ENCODE measurements at regions not wholly inside any gene's neighbourhood (a gene's known extent, or its start where the extent isn't known, plus 50 kb on each side); places are given as distances from the start of the nearest gene placed in this dataset.

DNA sequence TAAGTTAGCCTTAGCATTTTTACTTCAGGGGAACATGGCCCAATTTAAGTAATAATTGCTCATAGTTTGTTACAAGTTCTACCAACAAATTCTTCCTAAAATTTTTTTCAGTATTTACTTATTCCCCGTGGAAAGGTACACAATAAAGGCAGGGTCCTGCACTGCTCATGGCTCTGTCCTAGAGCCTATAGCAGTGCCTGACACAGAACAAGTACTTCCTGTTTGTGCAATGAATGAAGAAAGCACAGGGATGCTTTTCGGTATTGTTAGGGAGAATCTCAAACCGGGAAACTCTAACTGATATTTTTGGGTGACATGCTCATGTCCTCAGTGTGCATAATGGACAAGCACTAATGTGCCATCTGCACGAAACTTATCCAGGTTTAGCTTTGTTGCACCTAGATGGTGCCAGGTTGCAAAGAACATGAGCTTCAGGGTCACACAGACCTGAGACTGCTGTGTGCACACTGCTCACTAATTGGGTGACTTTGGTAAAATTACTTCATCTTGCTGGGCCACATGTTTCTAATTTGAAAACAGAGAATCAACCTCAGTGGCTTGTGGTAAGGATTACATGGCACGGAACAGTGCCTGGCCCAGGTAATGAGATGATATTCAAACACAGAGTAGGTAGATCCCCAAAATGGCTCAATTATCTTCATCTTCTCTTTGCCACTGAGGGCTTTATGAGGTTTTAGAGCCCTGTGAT, 175.8 kb upstream of the NPY2R start:
- Histone ChIP-seq H3K9ac (ENCODE audit: low read length) (no peak overlapping the region), H3K27ac (ENCODE audit: low read length) (no peak overlapping the region), H3K27me3 (ENCODE audit: insufficient read depth, low read depth, low read length) (no peaks in the 10 kb centered on the region), H3K79me2 (replicated peaks; ENCODE audit: insufficient read depth, low read length) (no peaks in the 10 kb centered on the region), H3K9me3 (ENCODE audit: low read length) (no peaks in the 10 kb centered on the region), H3K4me2 (ENCODE audit: low read length) (no peak overlapping the region), H3K36me3 (ENCODE audit: insufficient read depth, low read length) (no peaks in the 10 kb centered on the region), H2AFZ (ENCODE audit: low read depth, low read length) (no peak overlapping the region), H3K4me3 (ENCODE audit: low read length) (no peak overlapping the region), H3F3A (ENCODE audit: insufficient read depth, low read length, poor library complexity, severe bottlenecking) (no peaks in the 10 kb centered on the region), H3K9me2 (ENCODE audit: insufficient read depth, low read length) (no peaks in the 10 kb centered on the region), H4K20me1 (ENCODE audit: insufficient read depth) (no peaks in the 10 kb centered on the region)
- no peak for TF ChIP-seq TAF1 (IDR thresholded peaks at IDR 0.05; ENCODE audit: low read depth)
- TF ChIP-seq POLR2AphosphoS5 (IDR thresholded peaks at IDR 0.05) = no peak
- no peak for TF ChIP-seq MXI1 (conservative IDR thresholded peaks at IDR 0.05; ENCODE audit: poor library complexity, severe bottlenecking)
- no peak for TF ChIP-seq EP300 (conservative IDR thresholded peaks at IDR 0.05; ENCODE audit: poor library complexity, severe bottlenecking)
- TF ChIP-seq, protein P1, sequence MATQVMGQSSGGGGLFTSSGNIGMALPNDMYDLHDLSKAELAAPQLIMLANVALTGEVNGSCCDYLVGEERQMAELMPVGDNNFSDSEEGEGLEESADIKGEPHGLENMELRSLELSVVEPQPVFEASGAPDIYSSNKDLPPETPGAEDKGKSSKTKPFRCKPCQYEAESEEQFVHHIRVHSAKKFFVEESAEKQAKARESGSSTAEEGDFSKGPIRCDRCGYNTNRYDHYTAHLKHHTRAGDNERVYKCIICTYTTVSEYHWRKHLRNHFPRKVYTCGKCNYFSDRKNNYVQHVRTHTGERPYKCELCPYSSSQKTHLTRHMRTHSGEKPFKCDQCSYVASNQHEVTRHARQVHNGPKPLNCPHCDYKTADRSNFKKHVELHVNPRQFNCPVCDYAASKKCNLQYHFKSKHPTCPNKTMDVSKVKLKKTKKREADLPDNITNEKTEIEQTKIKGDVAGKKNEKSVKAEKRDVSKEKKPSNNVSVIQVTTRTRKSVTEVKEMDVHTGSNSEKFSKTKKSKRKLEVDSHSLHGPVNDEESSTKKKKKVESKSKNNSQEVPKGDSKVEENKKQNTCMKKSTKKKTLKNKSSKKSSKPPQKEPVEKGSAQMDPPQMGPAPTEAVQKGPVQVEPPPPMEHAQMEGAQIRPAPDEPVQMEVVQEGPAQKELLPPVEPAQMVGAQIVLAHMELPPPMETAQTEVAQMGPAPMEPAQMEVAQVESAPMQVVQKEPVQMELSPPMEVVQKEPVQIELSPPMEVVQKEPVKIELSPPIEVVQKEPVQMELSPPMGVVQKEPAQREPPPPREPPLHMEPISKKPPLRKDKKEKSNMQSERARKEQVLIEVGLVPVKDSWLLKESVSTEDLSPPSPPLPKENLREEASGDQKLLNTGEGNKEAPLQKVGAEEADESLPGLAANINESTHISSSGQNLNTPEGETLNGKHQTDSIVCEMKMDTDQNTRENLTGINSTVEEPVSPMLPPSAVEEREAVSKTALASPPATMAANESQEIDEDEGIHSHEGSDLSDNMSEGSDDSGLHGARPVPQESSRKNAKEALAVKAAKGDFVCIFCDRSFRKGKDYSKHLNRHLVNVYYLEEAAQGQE (IDR thresholded peaks at IDR 0.05; ENCODE audit: borderline replicate concordance) = no peak
- TF ChIP-seq EZH2 (IDR thresholded peaks at IDR 0.05; ENCODE audit: borderline replicate concordance, insufficient read depth, low read length, poor library complexity, severe bottlenecking) = no peak
- no peak for TF ChIP-seq SMC3 (conservative IDR thresholded peaks at IDR 0.05; ENCODE audit: poor library complexity)
- TF ChIP-seq RAD21 (conservative IDR thresholded peaks at IDR 0.05) = no peak
- TF ChIP-seq, protein P2, sequence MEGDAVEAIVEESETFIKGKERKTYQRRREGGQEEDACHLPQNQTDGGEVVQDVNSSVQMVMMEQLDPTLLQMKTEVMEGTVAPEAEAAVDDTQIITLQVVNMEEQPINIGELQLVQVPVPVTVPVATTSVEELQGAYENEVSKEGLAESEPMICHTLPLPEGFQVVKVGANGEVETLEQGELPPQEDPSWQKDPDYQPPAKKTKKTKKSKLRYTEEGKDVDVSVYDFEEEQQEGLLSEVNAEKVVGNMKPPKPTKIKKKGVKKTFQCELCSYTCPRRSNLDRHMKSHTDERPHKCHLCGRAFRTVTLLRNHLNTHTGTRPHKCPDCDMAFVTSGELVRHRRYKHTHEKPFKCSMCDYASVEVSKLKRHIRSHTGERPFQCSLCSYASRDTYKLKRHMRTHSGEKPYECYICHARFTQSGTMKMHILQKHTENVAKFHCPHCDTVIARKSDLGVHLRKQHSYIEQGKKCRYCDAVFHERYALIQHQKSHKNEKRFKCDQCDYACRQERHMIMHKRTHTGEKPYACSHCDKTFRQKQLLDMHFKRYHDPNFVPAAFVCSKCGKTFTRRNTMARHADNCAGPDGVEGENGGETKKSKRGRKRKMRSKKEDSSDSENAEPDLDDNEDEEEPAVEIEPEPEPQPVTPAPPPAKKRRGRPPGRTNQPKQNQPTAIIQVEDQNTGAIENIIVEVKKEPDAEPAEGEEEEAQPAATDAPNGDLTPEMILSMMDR (IDR thresholded peaks at IDR 0.05; ENCODE audit: poor library complexity, severe bottlenecking) = no peak

DNA sequence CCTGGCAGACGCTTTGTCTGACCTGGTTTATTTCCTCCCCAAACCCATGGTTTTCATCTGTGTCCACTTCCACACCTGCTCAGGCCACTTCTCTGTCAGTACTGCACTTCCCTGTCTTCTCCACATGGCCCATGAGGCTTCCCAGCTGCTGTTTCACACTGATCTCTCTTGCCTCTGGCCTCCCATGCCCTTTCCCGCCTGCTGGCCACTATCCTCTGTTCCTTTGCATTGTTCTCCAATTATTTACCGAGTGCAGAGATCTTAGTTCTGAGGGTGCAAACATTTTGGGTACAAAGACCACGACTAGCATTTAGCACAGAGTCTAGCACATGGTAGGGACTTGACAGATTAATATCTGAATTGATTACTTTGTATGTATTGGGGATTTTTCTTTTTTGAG, 174.8 kb upstream of the NPY2R start:
- H3K79me2 ChIP-seq (replicated peaks; ENCODE audit: insufficient read depth, low read length) = no peaks in the 10 kb centered on the region
- H3K9me3 ChIP-seq (ENCODE audit: low read length) = no peaks in the 10 kb centered on the region
- no peaks in the 10 kb centered on the region for H3F3A ChIP-seq (ENCODE audit: insufficient read depth, low read length, poor library complexity, severe bottlenecking)
- no peaks in the 10 kb centered on the region for H3K9me2 ChIP-seq (ENCODE audit: insufficient read depth, low read length)
- no peak overlapping the region for H3K4me2 ChIP-seq (ENCODE audit: low read length)
- no peak overlapping the region for H3K9ac ChIP-seq (ENCODE audit: low read length)
- TF ChIP-seq, protein P2 (IDR thresholded peaks at IDR 0.05; ENCODE audit: poor library complexity, severe bottlenecking) = no peak
- no peak for TF ChIP-seq RAD21 (conservative IDR thresholded peaks at IDR 0.05)
- TF ChIP-seq MXI1 (conservative IDR thresholded peaks at IDR 0.05; ENCODE audit: poor library complexity, severe bottlenecking) = no peak
- TF ChIP-seq TAF1 (IDR thresholded peaks at IDR 0.05; ENCODE audit: low read depth) = no peak
- TF ChIP-seq POLR2AphosphoS5 (IDR thresholded peaks at IDR 0.05) = no peak
- TF ChIP-seq EZH2 (IDR thresholded peaks at IDR 0.05; ENCODE audit: borderline replicate concordance, insufficient read depth, low read length, poor library complexity, severe bottlenecking) = no peak
- TF ChIP-seq, protein P1 (IDR thresholded peaks at IDR 0.05; ENCODE audit: borderline replicate concordance) = no peak
- no peak for TF ChIP-seq SMC3 (conservative IDR thresholded peaks at IDR 0.05; ENCODE audit: poor library complexity)
- no peak for TF ChIP-seq EP300 (conservative IDR thresholded peaks at IDR 0.05; ENCODE audit: poor library complexity, severe bottlenecking)
- H3K36me3 ChIP-seq (ENCODE audit: insufficient read depth, low read length) = no peaks in the 10 kb centered on the region
- H3K4me3 ChIP-seq (ENCODE audit: low read length) = no peak overlapping the region
- H4K20me1 ChIP-seq (ENCODE audit: insufficient read depth) = no peaks in the 10 kb centered on the region
- no peaks in the 10 kb centered on the region for H3K27me3 ChIP-seq (ENCODE audit: insufficient read depth, low read depth, low read length)
- no peak overlapping the region for H3K27ac ChIP-seq (ENCODE audit: low read length)
- H2AFZ ChIP-seq (ENCODE audit: low read depth, low read length) = no peak overlapping the region
